Limb (tissue), 2 donors: ENCODE measurements at regions not wholly inside any gene's neighbourhood (a gene's known extent, or its start where the extent isn't known, plus 50 kb on each side); places are given as distances from the start of the nearest gene placed in this dataset.

Source experiments
- DNase-seq, 2 donors: peaks; one replicate each; pipeline ENCODE4 v3.0.0-alpha.2; 2016; ENCODE audit errors: extremely low spot score in 2 of 2

- no peak for DNase-seq
Measured at GRCh38 chrX:113747274-113747973, 836.5 kb upstream of the HTR2C start.

- no peak for DNase-seq
Measured at GRCh38 chrX:113743069-113743468, 840.8 kb upstream of the HTR2C start.

- peak in 1 of 2 donors; percentile 9 for DNase-seq
Measured at GRCh38 chrX:113741744-113742143, 842.1 kb upstream of the HTR2C start.

- no peak for DNase-seq
Measured at GRCh38 chrX:113728937-113729336, 854.9 kb upstream of the HTR2C start.

GRCh38 chrX:113726898-113727297, 857.0 kb upstream of the HTR2C start:
- no peak for DNase-seq

GRCh38 chrX:113726466-113726865, 857.4 kb upstream of the HTR2C start:
- DNase-seq, result no peak

GRCh38 chrX:113726009-113726408, 857.9 kb upstream of the HTR2C start:
- DNase-seq, result no peak

GRCh38 chrX:113699939-113700338, 859.3 kb upstream of the AMOT start:
- no peak for DNase-seq

- no peak for DNase-seq
Measured at GRCh38 chrX:113675278-113675677, 834.6 kb upstream of the AMOT start.

GRCh38 chrX:113651306-113651705, 810.7 kb upstream of the AMOT start:
- no peak for DNase-seq

GRCh38 chrX:113644426-113644825, 803.8 kb upstream of the AMOT start:
- no peak for DNase-seq

GRCh38 chrX:113634565-113634964, 793.9 kb upstream of the AMOT start:
- no peak for DNase-seq

GRCh38 chrX:113629326-113629725, 788.7 kb upstream of the AMOT start:
- no peak for DNase-seq

GRCh38 chrX:113594123-113594841, 753.7 kb upstream of the AMOT start:
- DNase-seq, result no peak

GRCh38 chrX:113586281-113586898, 745.8 kb upstream of the AMOT start:
- DNase-seq, result no peak

GRCh38 chrX:113580486-113580885, 739.9 kb upstream of the AMOT start:
- DNase-seq, result no peak

- DNase-seq, result no peak
Measured at GRCh38 chrX:113558576-113558975, 717.9 kb upstream of the AMOT start.

GRCh38 chrX:113551919-113552318, 711.3 kb upstream of the AMOT start:
- DNase-seq, result no peak

- DNase-seq, result no peak
Measured at GRCh38 chrX:113548308-113549015, 707.8 kb upstream of the AMOT start.

- DNase-seq, result no peak
Measured at GRCh38 chrX:113545040-113545439, 704.4 kb upstream of the AMOT start.

- no peak for DNase-seq
Measured at GRCh38 chrX:113539599-113540356, 699.1 kb upstream of the AMOT start.
